HK-2 (cell line): ENCODE measurements at regions not wholly inside any gene's neighbourhood (a gene's known extent, or its start where the extent isn't known, plus 50 kb on each side); places are given as distances from the start of the nearest gene placed in this dataset.

Experiments
- DNase-seq: peaks from one replicate; pipeline ENCODE4 v3.0.0-alpha.2; 2018; ENCODE audit not compliant: unreplicated experiment

DNA sequence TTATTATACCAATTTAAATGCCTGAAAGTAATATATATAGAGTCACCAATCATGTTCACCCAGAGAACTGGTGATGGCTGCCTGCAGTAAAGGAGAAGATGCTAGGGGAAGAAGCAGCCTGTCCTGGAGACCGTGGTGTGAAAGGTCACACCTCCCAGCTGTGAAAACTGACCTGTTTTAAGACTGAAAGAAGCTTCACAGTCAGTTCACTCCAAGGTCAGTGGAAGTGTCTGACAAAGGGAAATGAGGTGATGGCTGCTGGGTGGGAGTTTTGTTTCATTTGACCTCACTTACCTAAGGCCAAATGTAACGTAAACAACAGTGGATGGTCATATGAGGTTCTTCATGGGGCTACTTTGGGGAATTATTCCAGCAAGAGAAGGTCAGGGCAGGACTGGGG lies 352.1 kb upstream of the GATB start:
- DNase-seq: no peak

DNA sequence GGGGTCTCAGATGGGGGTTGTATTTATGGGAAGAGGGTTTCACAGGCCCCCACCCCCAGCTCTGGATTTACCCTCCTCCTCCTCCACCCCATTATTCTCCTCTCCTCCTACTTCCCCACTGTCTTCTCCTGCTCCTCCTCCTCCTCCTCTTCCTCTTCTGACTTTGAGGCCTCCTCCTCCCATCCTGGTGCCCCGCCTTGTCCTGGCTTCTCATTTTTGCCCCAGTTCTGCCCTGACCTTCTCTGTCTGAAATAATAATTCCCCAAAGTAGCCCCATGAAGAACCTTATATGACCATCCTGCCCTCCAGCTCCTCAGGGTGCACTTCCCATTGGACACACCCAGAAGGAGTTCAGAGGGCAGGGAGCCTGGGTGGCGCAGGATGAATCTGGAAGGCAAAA lies 351.4 kb upstream of the GATB start:
- DNase-seq: no peak

DNA sequence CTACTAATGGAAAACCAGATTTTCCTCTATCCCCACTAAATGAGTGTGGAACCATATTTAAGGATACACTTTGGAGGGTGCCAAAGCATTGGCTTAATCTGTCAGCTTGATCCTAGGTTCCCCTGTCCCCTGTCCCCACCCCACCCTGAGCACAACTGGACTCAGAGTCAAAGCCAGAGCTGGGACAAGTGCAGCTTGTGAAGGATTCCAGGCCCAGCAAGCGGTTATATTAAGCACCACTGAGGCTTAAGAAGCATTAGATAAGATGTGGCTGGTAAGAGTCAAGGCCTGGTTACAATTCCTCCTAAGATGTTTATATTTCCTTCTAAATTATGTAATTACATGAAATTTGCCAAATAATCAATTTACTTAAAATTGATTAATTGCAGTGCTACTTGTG lies 350.0 kb upstream of the GATB start:
- DNase-seq: no peak

DNA sequence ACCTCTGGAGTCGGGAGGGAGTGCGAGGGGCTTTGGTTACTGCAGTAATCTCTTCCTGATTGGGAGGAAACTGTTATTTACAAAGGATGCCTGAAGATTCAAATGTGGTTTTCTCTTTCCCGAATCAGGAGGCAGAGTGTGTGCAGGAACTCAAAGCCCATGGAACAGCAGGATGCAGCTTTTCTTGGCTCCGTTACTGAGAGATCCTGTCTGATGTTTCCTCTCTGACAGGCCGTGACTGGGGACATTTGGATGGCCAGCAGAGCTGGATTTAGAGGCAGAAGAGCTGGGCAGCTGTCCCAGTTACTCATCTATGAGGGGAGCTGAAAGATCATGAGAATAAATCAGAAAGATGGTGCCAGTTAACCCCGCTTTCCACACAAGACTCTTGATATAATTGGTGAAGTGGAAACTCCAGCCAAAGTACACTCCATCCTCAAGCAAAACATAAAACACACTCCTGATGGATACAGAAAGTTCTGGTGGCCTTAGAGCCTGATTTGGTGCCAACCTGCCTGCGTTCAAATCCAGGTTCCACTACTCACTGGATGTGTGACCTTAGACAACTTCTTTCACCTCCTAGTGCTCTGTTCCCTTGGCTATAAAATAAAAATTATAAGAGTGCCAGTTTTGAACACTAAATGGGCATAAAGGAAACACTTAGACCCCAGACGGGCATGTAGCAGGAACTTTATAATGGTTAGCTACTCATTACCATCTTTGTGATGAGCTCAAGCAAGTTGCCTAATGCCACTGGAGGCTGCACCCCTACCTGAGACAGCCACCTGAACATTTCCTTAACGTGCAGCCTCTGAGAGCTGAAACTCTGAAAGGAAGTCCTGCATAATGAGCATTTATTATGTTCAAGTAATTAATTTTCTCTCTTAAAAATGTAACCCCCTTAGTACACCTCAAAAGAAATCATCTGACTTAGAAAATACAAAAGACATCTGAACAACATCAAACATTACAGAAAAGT lies 349.0 kb upstream of the GATB start:
- DNase-seq: no peak

DNA sequence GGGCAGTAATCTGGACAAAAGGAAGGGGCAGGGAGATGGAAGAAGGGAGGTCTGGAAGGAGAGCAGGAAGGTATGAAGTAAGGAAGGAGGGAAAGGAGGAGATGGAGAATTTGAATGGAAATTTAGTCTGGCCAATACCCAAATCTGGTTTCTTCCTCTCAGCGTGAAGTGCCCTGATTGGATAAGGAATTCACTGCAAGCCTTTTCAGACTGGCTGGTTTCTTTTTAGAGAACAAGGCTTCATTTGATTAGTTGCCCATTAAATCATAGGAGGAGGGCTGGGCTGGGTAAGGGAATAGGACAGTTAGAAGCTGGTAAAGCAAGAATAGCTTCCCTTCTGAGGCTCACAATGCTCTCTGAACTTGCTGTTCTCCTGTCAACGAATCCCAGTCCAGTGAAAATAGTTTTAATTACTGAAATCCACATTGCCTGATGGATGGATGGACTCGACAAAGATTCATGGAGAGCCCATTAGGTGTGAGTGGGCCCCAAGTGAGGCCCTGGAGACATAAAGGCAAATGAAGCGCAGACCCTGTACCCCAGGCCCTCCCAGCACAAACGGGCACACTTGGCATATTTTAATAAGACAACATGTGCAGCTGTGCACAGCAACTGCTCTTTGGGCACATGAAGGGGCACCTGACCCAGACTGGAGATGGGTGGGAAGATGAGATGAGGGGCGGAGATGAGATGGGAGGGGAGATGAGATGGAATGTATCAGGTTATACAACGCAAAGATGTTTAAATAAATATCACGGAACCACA lies 347.1 kb upstream of the GATB start:
- no peak for DNase-seq

DNA sequence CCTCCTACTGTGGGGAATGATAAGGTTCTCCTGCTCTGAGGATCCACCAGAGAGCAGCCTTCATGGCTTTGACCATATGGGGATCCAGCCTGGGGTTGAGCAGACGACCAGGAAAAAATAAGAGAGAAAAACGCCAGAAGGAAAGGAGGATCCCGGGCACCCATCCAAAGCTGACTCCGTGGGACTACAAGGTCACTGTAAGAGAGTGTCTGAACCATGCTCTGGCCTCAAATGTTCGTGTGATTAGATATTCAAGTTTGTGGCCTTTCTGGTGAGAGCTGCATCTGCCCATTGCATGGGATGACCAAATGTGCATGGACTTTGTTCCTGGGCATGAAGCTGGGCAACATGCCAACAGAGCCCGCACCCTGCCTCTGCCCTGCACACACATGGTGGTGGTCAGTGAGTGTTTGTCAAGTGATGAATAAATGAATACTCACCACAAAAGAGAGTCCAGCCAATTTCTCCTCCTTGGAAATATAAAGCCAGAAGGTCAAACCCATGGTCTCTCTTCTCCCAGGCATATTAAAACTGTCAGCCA lies 346.0 kb upstream of the GATB start:
- peak; percentile 34 for DNase-seq

DNA sequence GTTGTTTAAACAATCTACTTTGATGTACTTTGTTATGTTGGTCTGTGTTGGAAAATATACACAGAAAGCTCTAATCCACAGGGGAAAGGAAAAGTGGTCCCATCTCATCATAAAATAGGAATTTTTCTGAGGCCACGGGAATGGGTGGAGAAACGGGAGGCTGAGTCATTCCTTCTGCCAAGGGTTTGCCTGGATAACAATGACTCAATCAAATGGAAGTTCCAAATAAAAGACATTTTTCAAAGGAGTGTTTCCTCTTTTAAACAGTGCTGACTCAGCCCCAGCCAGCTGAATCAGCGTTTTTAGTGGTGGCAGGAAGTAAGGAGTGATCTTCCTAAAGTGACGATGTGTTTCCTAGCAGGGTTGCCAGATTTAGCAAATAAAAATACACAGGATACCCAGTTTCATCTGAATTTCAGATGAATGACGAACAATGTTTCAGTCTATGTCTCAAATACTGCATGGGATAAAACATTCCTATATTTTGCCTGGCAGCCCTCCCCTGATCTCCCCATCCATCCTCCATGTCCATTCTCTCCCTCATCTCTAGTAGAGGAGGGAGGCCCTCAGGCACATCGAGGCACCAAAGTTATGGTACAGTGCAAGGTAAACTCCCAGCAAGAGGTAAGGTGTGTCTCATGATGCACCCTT lies 345.4 kb upstream of the GATB start:
- peak; percentile 81 for DNase-seq

DNA sequence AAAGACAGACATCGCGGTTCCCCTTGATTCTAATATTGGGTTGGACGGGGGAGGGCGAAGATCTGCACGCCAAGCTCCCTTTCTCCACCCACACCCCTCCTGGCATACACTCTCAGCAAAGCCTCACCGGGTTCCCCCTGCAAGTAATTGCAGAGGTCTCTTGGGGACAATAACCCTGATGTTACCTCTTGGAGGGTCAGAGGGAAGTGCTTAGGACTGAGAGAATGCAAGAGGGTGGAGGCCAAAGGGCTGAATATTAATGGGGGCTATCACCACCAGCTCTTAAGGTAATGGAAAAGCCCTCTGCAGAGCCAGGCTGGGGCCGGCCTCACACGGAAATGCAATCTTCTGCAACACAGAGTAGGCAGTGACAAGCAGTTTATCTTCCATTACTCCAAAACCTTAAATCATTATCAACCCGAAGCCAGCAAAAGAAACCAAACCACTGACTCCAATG lies 344.1 kb upstream of the GATB start:
- DNase-seq: no peak

DNA sequence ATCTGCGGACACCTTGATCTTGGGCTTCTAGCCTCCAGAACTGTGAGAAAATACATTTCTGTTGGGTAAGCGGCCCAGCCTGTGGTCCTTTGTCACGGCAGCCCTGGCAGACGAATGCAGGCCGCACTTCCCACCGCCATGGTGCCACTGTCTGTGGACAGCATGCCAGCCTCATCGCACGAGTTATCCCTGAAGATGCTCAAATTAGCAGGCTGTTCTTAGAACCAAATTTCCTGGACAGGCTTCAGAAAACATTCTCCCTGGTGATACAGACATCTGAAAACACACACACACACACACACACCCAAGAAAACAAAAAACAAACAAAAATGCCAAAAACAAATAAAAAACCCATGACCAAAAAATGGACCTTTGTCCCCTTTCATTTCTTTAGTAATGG lies 343.5 kb upstream of the GATB start:
- DNase-seq: no peak

DNA sequence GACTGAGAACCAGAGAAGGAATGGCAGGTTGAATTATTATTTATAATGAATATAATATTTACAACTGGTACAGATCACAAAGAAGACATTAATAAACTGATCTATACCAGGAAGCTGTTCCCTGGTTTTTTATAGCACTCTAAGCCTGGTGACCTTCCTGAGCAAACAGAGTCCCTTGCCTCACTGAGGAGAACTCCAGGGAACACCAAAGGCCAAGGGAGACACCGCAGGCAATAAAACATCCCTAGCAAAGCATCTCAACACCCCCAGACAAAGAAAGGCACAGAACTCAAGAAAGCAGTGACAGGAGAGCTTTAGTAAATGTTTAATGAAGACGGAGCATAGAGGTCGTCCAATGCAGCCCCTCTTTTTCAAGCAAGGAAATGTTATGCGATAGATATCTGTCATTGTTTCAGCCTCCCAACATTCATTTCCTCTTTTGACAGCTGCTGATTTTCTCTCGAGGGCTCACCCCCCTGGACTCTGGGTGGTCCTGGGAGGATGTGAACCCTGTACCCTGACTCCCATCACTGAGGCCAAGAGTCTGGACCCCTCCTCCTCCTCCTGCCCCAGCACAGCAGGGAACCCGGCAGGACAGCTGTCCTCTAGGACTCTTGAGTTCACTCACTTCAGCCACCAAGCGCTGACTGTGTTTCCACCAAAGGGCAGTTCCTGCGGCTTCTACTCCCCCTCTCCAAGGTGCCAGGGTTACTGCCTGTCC lies 342.5 kb upstream of the GATB start:
- no peak for DNase-seq

DNA sequence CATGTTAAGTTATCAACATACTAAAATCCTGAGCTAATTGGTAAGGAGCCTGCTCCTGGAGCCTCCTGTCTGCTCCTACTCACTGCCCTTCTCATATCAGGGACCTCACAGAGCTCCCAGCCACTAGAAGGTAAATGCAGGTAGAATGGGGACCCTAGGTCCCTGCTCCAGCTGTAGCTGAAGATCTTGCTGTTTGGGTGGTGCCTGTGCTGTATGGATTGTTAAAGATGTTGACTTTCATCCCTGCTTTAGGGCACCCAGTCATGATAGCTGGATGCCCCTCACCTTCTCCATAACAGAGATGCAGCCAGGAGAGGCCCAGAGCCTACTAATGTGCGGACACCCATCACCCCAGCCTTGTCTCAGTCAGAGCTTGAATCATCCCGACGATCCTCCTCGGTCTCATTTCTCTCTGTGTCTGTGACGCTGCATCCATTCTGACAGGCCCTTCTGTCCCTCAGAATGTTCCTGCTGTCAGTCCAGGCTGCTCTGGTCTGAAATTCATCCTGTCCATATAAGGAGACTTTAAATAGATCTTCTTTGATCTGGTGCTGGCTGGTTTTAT lies 341.7 kb upstream of the GATB start:
- no peak for DNase-seq

DNA sequence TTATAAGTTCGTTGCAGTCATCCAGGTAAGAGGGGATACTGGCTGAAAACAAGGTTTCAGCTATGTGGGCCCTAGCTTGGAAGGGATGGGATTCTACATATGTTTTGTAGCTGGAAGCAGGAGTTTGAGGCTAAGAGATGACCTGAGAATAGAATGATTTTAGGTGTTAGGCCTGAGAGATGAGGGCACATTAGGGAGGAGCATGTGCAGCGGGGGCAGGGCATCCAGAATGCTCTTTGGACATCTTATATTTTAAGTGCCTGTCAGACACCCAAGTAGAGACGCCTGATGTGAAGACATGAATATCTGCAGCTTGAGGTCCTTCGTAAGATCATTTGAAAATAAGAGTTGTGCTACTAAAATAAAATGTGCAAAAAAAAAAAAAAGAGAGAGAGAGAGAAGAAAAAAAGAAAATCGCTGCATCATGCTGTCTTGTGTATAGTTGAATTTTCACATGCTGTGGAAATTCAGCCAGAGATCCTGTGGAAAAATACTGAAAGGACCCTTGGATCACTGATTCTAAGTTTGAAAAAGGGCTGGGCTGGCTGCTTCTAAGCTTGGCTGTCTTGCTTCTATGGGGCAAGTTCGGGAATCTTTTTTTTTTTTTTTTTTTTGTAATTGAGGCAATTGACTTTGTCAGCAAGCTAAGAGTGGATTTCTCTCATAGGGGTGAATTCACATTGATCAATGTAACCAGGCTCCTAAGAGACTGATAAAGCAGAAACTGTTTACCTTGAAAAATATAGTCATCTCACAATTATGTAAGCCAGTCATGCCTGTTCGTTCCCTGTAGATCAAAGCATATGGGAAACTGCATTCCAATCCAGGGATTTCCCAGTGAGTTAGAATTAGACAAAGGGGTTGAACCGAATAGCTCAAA lies 341.0 kb upstream of the GATB start:
- no peak for DNase-seq

DNA sequence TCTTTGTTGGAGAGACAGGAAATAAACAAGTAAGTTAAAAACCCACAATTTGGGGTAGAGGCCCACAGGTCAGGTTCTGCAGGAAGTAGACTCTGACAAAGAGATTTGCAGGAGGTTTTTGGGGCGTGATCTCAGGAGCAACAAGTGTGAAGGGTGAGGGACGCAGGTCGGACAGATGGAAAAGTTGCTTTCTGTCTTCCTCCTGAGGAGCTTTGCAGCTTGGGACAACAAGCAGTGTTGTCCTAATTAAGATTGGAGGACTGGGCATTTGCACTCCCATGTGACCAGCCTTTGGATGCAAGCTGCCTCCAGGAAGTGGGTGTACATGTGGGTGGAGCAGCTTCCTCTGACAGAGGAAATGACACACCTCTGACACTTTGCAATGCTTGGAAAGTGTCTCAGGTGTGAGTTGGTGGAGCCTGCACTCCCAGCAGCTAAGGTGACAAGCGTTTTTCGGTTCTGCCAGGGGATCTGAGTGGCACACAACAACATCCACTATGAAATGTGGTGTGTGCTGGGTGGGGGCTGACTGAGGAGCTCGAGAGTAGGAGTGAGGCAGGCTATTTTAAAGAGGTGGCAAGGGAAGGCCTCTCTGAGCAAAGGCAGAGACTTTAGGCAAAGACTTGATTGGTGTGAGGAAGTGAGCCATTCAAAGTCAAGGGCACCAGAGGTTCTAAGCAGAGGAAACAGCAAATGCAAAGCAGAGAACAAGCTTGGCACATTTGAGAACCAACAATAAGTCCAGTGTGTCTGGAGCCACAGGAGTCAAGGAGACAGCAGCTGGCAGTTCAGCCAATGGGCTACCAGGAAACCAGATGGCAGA lies 339.8 kb upstream of the GATB start:
- DNase-seq: no peak

DNA sequence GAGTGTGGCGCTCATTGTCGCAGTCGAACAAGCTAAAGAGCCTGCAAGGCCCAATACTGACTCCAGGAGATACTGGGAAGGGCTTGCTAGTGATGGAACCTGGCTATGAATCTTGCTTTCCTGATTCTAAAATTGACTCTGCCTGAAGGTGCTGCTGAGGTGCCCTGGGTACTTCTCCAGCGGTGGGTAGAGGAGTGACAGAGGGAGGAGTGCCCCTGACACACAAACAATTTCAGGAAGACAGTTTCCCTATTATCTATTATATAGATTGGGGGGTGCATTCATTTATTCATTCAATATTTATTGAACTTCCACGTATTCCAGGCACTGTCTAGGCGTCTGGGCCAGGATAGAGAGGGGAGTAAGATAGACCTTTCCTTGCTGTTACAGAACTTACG lies 339.2 kb upstream of the GATB start:
- DNase-seq: no peak

DNA sequence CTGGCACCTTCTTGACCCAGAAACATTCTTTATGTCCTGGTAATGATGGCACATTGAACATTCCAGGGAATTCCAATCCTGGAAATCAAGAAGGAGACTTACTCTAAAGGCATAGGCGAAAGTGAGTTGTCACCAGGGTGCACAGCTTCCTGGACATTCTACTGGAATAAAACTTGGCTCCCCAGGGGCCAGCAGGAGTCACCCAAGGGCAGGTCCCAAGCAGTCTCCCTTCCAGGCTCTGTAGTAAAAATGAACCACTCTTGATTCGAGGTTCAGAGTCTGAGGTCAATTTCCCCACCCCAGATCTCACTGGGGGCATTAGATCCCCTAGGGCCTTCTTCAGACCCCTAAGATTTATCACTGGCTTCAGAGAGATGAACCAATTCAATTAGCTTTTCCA lies 338.7 kb upstream of the GATB start:
- no peak for DNase-seq

DNA sequence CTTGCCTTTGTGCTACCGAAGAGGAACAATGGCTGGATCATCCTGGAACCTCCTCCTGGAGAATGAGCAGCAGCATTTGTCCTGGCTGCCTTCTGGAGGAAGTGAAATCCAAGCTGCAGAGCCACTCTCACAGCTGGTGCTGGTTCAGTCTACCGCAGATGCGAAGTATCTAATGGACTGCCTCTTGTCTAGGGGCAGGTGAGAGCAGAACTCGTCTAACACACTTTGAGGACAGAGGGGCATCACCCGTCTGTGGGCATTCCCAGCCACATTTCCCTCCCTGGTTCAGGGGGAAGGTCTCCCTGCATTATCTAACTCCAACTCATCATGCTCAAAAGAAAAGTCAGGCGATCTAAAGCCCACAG lies 338.2 kb upstream of the GATB start:
- no peak for DNase-seq

DNA sequence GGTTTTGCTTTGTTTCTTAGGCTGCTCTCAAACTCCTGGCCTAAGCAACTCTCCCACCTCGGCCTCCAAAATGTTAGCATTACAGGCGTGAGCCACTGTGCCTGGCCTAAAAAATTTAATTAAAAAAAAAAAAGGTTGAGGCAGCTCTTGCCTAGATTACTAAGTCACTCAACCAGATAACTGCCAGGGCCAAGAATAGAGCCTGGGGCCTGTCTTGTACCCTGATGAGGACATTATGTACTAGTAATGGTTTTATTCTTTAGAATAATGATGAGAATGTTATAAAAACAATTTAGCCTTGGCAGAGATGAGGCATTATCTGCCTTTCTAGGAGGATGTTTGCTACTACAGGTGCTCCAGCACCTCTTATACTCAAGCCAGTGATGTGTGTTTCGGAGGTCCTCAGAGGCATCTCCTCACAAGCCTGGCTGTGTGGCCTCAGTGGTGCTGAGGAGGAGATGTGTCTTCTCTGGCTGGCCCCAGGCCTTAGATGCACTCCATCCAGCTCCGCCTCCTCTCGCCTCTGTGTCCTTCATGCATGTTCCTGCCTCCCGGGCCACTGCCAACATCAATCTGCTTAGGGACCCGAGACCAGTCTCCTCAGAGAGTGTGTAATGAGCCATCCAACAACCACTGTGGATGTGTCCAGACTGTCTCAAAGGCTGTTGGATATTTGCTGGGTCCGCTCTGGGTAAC lies 337.7 kb upstream of the GATB start:
- no peak for DNase-seq

DNA sequence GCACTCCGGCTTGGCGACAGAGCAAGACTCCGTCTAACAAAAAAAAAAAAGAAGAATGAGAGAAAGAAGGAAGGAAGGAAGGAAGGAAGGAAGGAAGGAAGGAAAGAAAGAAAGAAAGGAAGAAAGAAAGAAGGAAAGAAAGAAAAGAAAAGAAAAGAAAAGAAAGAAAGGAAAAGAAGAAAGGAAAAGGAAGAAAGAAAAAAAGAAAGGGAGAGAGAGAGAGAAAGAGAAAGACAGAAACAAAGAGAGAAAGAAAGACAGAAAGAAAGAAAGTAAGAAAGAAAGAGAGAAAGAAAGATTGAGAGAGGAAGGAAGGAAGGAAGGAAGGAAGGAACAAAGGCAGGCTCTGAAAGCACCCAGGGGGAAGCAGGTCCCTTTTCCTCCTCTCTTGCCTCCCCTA lies 336.6 kb upstream of the GATB start:
- no peak for DNase-seq

DNA sequence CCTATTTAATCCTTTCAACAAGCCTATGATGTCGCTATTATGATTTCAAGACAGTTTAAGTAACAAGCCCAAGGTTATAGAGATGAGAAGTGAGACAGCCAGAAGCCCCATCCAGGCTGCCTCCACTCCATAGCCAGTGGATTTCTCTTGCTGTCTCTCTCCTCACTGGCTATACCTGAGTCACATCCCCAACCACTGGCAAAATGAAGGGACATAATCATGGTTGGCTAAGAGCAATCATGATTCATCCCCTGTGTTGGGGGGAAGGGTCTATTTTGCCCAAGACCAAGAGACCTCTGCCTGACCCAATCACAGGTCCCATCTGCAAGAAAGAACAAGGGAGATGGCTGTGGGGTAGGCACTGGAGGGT lies 334.9 kb upstream of the GATB start:
- DNase-seq: no peak
